ENCODE measurements at regions not wholly inside any gene's neighbourhood (a gene's known extent, or its start where the extent isn't known, plus 50 kb on each side); places are given as distances from the start of the nearest gene placed in this dataset.

- no peak for DNase-seq (ENCODE audit: low spot score)
Measured at GRCh38 chr3:153658136-153658535, 463.1 kb upstream of the ARHGEF26 start.

DNA sequence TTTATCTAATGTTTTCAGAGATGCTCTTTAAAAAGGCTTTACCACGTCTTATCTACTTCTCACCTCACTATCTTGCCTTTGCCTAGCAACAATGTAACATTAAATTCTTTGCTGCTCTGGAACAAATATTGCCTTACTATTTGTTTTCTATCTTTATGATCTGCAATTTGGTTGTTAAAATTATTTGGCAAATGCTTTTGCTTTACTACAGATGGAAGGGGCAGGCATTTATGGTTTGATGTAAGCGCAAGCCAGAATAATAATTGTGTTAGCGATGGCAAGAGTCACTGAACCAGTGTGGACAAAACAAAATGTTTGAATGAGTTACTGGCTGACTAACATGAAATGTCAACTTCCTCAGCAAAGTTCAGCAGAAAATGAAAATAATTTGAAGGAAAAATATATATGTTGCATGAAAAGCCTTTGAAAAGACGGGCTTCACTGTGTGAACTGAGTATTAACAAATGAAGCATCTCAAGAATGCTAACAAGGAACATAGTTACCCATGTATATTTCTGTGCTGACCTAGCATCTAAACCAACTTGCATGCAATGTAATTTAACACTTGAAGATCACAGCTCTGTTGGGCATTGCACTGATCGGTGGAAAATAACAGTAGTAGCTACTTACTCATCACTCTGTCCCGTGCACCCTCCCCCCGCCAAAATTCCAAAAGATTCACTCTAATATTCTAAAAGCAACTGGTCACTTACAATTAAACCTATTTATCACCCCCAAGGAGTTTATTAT lies 454.0 kb upstream of the ARHGEF26 start:
- no peak for DNase-seq (ENCODE audit: low spot score)

DNA sequence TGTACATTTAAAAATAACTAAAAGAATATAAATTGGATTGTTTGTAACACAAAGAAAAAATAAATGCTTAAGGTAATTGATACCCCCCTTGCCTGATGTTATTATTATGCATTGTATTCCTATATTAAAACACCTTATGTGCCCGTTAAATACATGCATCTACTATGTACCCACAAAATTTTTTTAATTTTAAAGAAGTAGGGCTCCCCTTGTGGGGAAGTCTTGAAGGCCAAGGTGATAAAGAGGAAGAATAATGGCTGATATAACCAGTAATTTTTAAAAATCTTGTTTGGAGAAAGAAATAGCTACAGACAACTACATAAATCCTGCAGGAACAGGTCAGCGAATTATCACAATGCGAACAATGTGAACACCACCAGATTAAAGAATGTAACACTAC lies 451.7 kb upstream of the ARHGEF26 start:
- no peak for DNase-seq (ENCODE audit: low spot score)

GRCh38 chr3:153670577-153670976 lies 450.6 kb upstream of the ARHGEF26 start:
- no peak for DNase-seq (ENCODE audit: low spot score)

DNA sequence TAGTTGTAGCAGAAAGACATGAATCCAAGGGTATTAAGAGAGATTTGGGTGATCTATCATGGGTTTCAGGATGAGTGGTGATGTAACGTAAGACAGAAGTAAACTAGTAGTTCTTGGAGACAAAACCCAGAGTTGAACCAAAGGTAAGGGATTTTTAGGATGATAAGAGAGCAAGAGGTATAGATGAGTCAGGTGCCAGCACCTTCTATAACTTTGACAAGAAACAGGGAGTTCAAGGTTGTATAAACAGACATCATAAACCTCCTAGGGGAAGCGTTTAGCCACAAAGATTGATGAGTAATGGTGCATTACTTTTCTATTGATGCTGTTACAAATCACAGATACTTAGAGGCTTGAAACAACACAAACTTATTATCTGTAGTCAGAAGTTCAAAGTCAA lies 447.3 kb upstream of the ARHGEF26 start:
- no peak for DNase-seq (ENCODE audit: low spot score)

GRCh38 chr3:153679714-153680113 lies 441.5 kb upstream of the ARHGEF26 start:
- no peak for DNase-seq (ENCODE audit: low spot score)

DNA sequence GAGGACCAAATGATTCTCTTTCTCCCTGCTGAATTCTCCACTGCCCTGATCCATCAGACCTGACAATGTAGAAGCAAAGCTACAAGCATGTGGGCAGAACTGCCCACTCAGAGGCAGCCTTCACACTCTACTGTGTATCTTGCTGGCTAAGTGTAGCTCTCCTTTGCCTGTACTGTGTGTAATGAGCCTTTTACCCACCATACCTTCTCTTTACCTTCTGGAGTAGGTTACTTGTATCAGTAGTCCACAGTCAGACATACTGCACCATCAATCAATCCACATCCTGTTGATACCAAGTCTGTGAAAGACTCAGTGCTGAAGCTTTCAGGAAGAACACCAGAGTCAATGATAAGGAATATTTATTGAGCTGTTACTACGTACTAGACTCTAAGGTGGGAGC lies 440.7 kb upstream of the ARHGEF26 start:
- no peak for DNase-seq (ENCODE audit: low spot score)

GRCh38 chr3:153681057-153681456 lies 440.1 kb upstream of the ARHGEF26 start:
- no peak for DNase-seq (ENCODE audit: low spot score)

DNA sequence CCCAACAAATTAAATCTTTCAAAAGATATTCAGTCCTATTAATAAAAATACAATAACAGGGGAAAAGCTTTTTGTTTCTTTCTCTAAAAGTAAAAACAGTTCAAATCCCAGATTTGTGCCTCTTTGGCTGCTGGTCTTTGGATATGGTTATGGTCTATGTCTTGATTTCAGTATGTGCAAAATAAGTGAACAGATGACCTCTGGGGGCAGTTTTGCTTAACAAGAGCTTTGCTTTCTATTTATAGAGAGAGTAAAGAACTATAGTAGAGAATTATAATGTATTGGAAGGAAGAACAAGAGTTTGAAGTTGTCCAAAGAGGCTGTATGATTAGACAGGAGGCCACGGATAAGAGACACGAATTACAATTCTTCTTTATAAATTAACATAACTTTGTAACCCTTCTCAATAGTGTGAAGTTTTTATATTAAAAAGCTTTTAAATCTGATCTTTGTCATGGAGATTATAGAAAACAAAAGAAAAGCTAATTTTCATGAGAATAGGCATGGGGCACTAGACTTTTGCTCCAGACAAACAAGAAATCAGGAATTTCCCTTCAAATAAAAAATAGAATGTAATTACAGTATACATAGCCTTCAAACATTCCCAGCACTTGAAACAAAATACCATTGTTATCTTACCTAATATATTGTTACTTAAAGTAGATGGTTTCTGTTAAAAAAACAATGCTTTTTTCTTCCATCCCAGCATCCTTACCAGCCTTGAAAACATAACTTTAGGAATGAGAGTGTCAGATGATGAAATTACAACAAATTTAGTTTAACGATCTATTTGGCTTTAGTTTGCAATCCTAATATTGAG lies 432.7 kb upstream of the ARHGEF26 start:
- no peak for DNase-seq (ENCODE audit: low spot score)

GRCh38 chr3:153693207-153693606 lies 428.0 kb upstream of the ARHGEF26 start:
- no peak for DNase-seq (ENCODE audit: low spot score)

DNA sequence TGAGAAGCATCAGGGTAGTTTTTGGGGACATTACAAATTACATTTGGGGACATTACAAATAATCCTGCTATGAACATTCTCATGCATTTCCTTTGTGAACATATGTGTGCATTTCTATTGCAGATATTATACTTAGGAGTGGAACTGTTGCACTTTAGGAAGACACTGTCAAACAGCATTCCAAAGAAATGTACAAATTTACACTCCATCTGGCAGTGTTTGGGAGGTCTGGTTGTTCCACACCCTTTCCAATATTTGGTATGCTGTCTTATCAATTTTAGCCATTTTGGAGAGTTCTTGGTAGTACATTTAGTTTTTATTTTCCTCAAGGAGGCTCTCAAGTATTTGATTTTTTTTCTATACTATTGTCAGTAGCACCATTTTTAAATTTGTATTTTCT lies 419.1 kb upstream of the ARHGEF26 start:
- no peak for DNase-seq (ENCODE audit: low spot score)

GRCh38 chr3:153704115-153704514 lies 417.1 kb upstream of the ARHGEF26 start:
- DNase-seq (ENCODE audit: low spot score): no peak

GRCh38 chr3:153706706-153707105 lies 414.5 kb upstream of the ARHGEF26 start:
- no peak for DNase-seq (ENCODE audit: low spot score)

DNA sequence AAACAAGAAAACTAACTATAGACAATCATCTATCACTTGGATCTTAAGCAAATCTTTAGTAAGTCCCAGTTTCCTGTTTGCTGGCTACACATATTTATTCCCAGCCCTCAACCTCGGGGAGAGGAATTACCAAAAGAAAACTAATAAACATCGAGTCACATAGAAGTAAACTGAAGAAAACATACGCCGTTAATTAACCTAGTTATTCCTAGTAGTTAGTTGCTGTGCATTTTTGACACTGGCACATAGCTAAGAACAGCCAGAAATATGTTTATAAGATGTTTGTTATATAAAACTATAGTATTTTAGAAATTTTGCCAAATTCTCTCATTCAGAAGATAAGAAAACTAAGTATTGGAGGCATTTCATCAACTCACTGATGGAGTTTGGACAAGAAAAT lies 407.2 kb upstream of the ARHGEF26 start:
- DNase-seq (ENCODE audit: low spot score): no peak

GRCh38 chr3:153714588-153715290 lies 406.5 kb upstream of the ARHGEF26 start:
- no peak for DNase-seq (ENCODE audit: low spot score)

GRCh38 chr3:153722157-153722556 lies 399.0 kb upstream of the ARHGEF26 start:
- DNase-seq (ENCODE audit: low spot score): no peak

GRCh38 chr3:153731071-153731470 lies 390.1 kb upstream of the ARHGEF26 start:
- DNase-seq (ENCODE audit: low spot score): no peak

- peak; percentile 38 for DNase-seq (ENCODE audit: low spot score)
Measured at GRCh38 chr3:153734777-153735551, 386.2 kb upstream of the ARHGEF26 start.

DNA sequence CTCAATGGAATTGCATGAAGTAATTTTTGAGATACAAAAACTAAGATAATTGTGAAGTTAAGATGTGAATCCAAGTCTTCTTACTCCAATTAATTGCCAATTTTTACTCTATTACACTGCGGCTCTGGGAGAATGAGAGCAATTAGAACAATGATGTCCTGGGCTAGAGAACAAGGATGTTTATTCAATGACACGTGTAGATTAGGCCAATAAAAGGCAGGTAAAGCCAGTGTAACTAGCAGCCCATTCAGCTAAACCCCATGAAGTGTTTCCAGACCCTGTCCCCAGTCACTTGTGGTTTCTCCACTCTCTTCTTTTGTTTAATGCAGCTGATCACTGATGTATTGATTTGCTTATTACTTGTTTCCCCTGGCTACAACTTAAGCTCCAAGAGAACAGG lies 381.1 kb upstream of the ARHGEF26 start:
- DNase-seq (ENCODE audit: low spot score): no peak

GRCh38 chr3:153744889-153745288 lies 376.3 kb upstream of the ARHGEF26 start:
- DNase-seq (ENCODE audit: low spot score): no peak

DNA sequence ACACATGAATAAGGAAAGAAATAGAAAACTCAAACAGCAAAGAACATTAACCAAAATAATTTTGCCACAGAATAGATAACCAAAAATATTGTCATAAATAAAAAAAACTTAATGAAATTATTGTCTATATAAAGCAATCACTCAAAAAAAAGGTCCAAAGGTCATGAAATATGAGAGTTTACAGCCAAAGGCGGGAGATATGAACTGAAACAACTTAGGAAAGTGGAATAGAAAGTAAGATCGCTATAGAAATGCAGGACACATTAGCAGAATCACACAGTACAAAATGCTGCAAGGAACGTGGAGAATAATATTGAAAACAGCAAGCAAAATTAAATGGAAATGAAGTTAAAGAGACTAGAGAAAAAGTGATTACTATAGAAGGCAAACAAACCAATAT lies 375.0 kb upstream of the ARHGEF26 start:
- DNase-seq (ENCODE audit: low spot score): no peak

- DNase-seq (ENCODE audit: low spot score): no peak
Measured at GRCh38 chr3:153749070-153749610, 372.1 kb upstream of the ARHGEF26 start.
